GM18520 (cell line): ENCODE measurements at regions not wholly inside any gene's neighbourhood (a gene's known extent, or its start where the extent isn't known, plus 50 kb on each side); places are given as distances from the start of the nearest gene placed in this dataset.

ENCODE experiments used
- ATAC-seq: cut with Tn5 transposase; IDR thresholded peaks from one replicate; pipeline ENCODE4 v1.9.1; 2021; ENCODE audit not compliant: unreplicated experiment

DNA sequence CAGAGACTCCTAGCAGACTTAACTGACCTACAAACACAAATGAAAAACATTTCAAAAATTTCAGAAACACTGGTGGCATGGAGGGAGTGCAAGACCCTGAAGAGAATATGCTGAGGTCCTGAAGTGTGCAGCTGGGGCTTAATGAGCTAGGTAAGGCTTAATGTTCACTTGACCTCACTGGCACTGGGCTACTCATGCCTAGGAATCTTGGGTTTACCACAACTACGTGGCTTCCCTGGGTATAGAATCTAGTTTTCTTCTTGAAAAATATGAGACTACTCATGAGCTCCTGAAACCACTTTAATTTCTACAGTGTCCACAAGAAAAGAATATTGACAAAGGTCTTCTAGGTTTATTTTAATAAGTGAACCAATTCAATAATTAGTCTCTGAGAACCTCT is 139.8 kb downstream of the HNMT start:
- ATAC-seq: no peak

DNA sequence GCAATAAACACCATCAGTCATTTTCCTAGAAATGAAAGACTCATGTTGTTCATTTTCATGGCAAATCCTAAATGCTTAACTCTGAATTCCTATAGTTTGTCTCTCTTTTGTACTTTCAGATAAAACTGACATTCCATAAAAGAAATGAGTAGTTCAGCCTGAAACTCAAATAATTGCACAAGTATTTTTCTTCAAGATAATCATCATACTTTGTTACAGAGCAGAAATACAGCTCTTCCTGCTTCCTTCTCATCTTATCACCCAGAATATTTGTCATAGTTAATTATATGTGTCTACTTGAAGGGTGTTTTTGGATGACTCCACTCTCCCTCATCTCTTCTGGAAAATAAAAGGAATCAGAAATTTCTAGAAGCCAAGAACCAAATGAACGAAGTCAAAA is 141.1 kb downstream of the HNMT start:
- no peak for ATAC-seq

DNA sequence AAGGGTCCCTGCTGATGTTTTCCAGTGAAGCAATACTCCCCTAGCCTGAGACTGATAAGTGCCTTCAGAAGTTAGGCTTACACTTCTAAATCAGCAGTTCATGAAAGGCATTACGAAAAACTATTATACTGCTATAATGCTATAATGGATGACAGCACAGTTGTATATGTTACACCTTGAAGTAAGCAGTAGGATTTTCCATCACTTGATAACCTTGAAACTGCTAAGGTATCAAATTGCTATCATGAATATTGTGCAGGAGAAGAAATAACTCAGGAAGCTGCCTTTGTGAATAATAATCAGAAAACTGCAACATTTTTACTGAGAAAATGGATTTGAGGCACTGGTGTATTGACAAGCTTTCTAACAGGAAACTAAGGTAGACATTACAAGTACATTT is 142.3 kb downstream of the HNMT start:
- ATAC-seq: no peak

DNA sequence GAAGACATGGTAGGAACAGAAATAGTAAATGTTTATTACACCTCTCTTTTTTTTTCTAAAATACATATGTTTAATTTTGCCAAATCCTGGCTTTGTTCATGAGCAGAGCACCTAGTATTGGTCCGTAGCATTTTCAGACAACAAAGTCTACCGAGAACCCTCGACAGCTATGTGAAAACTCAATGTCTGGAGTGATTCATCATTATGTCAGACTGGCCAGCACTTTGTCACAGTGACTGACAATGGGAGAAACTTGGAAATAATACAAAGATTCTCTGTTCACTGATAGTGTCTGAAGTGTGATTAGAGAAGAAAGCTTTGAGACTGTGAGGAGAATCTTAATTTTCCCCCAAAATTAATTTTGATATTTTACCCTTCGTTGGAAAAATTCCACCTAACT is 143.0 kb downstream of the HNMT start:
- ATAC-seq: no peak

DNA sequence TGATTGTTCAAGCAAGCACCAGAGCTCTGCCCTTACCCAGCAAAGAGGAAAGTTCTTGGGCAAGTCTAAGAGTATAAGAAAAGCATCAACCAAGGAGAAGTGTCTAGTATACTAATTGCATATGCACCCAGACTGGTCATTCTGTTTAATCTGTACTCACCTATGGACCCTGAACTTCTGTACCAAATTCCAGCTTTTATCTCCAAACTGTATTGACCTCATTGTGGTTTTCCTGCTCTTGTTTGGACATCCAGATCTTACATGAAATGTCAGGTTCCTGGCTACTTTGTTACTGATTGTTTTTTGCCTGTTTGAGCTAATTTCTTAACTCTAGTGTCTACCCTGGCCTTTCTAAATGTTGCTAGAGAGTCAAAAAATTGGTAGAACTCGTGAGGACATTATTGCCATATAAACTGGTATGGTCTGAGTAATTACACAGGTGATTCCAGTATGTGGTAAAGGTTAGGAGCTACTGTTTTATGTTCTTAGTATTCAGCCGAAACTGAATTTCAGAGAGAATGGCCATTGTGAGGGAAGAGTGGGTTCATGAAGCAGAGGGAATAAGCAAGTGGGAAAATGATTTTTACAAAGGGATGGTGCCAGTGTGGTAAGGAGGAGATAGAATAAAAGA is 146.3 kb downstream of the HNMT start:
- ATAC-seq: no peak

DNA sequence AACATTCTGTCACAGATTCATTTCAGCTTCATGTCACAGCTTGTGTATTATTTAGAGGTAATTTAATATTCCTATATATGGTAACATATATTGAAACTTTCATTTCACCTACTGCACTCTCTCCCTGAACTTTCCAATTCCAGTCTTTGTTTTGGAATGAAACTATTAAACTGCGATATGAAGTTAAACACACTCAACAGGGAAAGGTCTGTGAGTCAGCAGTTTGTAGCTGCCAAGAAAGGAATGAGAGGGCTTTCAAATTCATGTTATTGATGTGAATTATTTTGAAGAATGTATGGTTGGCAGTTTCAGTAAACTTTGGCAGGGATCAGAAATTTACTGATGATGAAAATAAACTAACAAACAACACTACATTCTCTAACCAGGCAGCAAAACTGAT is 148.3 kb downstream of the HNMT start:
- ATAC-seq: no peak

DNA sequence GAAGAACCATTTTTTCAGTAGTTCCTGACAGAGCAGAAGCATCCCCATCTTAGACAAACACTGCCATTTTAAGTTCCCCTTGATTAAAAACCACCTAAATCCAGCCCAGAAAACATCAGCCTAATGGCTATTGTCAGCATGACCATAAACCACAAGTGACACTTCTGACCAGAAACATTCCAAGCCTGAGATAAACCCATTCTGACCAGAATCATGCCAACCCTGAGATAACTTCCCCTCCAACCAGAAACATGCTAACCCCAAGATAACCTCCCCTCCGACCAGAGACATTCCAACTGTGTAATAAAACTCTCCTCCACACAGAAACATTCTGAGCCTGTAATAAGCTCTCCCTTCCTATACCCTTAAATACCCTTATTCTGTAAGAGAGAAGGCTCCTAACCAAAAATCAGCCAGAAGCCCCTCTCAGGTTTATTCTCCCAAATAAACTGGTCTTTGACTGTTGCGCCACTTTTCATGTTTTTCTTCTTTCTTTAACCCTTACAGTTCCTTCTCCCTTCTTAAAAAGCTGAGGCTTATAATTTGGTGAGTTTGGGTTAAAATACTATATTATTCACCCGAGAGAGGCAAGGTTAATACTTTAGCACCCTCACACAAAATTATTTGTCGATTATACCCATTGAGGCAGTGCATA is 149.7 kb downstream of the HNMT start:
- no peak for ATAC-seq

DNA sequence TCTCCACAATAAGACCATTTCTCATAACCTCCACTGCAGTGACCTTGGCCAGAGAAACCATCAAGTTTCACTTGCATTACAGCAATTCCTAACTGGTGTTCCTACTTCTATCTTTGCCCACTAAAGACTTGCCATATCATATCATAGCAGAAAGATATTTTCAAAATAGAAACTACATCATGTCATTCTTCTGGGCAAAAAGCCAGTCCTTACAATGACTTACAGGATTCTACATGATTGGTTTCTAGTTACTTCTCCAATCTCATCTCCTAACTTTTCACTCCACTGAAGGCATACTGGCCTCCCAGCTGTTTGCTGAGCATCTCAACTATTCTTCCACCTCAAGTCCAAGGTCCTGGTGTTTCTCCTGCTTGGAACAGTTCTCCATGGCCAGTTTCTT is 151.4 kb downstream of the HNMT start:
- ATAC-seq: no peak

DNA sequence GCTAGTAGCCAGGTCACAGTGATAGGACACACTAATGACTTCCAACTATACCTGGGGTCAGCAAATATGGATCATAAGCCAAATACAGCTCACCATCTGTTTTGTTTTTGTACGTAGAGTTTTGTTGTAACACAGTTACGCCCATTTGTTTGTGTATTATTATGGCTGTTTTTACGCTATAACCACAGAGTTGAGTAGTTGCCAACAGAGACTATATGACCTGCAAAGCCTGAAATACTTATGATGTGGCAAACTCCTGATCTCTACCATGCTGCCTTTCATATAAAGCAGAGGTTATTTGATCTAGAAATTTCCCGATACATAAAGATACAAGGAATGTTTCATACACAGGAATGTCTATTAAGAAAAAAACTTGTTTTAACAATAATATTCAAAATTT is 152.2 kb downstream of the HNMT start:
- no peak for ATAC-seq

DNA sequence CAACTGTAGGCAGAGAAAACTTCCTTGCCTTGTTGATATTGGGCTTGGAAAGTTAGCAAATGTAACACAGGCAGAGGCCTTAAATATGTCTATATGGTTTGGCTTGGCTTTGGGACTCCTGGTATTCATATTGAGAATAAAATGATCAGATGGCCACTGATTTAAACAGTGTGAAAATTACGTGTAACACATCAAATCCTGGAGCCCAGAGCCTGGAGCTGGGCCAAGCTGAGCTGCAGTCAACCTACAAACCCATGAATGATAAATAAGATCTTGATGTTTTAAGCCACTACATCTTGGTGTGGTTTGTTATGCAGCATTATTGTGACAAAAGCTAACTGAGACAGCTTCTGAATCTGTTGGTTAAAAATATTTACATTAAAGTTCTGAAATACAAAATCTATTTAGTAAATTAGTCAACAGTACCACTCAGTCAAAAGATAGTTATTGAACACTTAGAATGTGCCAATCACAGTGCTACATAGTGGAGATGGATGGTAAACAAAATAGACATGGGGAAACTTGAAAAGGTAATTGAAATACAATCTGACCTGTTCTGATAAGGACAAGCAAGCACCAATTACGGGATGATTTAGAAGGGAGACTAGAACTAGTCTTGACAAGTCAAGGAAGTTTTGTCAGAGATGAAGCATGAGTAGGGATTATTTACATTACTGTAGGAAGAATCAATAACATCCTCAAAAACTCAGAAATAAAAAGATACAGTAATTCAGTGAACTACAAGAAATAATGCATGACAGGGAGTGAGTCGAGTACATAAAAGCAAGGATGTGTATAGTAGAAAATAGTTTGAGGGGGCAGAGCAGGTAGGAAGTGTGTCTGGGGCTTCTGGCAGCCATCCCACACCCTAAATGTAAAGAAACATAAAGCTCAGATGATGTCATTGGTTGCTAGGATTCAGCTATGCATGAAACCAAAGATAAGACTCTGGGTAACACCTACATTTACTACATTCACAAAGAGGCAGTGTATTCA is 157.7 kb downstream of the HNMT start:
- no peak for ATAC-seq

DNA sequence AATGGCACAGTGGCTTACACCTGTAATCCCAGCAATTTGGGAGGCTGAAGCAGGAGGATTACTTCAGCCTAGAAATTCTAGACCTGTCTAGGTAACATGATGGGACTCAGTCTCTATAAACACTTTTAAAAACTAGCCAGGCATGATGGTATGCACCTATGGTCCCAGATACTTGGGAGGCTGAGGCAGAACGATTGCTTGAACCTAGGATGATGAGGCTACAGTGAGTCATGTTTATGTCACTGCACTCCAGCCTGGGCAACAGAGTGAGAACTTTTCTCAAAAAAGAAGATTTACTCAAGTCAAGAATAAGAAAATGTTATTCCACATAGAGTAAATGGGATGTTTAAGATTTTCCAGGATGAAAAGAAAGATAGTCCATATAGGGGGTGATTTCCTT is 158.6 kb downstream of the HNMT start:
- ATAC-seq: no peak

DNA sequence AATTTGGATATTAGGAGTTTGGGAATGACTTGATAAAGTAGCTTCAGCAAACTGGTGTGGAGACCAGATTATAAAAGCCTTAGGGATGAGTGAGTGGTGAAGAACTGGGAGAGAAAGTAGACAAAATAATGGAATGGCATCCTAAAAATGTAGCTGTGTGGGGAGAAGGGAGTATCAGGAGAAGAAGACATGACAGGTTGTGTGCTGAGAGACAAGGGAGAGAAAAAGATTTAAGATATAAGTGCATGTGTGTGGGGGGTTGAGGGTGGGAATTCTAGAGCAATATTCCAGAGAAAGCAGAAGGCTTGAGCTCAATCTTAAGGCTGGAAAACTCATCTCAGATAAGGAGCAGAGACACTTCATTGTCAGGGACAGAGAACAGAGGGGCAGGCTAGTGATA is 159.5 kb downstream of the HNMT start:
- ATAC-seq: no peak

DNA sequence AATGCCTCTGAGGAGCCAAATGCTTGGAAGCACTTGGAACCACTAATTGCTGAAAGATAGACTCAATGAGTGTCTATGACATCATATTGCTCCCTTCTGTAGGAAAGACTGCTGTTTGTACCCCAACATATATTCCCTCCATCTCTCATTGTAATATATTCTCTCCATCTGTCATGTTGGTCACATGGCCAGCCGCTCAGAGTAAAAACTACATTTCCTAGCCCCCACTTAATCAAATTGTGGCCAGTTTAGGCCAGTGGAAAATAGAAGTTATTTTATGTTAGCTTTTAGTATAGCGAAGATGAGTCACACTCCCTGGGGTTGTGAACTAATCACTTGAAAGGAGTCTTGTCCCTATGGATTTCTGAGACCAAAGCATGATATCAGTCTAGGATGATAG is 160.2 kb downstream of the HNMT start:
- no peak for ATAC-seq

DNA sequence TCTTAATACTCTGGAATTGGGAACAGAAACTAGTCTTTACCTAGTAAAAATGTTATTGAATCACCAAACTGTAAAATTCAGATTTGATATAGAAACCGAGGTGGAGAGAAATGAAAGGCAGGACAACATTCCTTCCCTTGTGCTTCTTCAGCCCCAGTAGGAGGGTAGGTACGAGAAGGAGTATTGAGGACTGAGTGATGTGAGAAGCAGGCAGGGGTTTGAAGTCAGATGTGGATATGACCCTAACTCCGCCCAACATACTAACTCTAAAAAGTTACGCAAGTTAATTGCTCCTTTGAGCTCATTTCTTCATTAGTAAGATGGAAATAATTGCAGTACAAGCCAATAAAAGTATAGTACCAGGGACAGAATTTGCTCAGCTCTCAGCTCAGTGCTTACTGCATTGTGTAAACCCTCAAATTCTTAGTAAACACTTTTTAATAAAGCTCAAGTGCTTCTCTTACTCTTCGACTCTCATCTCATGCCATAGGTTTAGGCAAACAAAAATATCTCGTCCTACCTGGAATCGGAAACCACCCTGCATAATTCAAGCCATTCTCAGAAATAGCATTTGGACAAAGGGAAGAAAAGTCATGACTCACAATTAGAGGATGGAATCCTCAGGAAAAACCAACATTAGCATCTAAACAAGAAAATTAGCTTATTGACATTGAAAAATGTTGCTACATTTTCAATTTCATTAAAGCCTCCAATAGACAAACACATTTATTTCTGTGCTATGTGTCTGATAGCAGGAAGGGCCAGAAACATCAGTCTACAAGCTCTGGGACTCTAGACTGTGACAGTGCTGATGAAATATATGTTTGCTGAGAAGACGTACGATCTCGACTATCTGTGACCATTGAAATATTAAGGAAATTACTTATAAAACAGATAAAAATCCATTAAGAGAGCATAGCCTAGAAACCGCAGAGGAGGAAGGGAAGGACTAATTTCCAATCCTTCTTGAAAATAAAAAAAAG is 161.3 kb downstream of the HNMT start:
- no peak for ATAC-seq

DNA sequence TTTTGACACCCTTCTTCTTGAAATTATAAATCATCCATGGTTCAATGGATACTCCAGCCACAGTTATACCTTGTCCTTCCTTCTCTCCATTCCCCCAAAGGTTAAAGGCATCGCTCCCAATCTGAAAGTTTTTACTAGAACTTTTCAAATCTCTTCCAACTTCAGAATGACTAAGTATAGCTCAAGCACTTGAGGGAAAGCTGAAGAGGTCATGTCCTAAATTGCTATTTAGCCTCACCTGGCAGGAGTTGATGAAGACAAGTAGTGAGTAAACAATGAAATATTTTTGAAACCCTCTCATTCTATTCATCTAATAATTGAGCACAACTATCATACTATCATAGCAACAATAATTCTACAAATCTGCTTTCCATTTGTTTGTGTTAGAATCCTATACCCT is 167.8 kb downstream of the HNMT start:
- ATAC-seq: no peak

DNA sequence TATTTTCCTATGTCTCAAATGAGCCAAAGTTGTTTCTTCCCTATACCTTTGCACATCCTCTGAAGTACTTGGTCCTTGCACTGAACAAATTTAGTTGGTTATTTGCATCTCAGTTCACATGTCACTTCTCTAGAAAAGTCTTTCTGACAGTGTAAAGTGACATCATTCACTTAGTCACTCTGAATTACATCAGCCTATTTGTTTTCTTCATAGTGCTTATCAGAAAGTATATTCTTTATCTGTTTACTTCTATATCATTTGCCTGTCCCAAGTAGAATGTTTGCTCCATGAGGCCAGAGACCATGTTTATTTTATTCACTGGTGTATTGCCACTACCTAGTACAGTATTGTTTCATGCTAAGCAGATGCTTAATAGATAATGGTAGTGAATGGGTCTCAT is 173.7 kb downstream of the HNMT start:
- no peak for ATAC-seq

DNA sequence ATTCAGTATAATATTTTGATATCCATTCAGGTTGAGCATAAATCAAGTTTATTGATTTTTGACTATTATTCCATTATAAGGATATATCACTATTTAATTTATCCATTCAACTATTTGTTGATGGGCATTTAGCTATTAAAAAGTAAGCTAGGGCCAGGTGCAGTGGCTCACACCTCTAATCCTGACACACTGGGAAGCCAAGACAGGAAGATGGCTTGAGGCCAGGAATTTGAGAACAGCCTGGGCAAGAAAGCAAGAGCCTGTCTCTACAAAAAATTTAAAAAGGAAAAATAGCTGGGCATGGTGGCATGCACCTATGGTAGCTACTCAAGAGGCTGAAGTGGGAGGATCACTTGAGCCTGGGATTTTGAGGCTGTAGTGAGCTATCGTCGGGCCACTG is 183.5 kb downstream of the HNMT start:
- ATAC-seq: no peak

DNA sequence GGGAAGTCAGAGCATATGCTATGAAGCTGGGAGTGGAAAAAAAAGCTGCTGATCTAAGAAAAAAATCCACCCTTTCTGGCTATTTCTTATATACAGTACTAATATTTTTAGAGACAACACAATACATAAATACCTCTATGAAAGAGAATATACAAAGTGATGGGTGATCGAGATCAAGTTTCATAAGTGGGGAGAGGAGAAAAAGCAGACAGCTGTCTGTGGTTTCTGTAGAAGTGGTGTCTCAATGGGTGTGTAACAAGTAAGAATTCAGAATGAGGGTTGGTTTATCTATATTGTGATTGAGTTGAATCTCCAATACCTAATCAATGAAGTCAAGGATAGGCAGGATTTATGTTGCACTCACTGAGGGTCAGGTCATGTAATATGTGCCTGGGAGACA is 191.0 kb downstream of the HNMT start:
- no peak for ATAC-seq

DNA sequence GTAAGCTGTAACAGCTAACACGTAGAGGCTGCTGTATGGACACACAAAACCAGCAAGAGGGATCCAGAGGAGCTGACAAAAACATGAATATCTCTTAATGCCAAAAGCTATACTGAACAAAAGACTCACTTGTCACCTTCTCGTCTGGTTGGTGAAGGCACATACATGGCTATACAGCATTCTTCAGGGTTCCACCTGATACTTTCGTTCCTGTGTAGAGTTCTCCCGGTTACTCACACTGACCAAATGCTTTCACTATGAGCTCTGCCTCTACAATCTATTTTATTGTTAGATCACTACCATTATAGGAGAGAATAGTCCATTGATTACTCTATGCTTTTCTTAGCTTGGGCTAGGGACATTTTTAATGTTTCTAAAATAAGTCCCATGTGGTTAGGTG is 193.1 kb downstream of the HNMT start:
- ATAC-seq: no peak

DNA sequence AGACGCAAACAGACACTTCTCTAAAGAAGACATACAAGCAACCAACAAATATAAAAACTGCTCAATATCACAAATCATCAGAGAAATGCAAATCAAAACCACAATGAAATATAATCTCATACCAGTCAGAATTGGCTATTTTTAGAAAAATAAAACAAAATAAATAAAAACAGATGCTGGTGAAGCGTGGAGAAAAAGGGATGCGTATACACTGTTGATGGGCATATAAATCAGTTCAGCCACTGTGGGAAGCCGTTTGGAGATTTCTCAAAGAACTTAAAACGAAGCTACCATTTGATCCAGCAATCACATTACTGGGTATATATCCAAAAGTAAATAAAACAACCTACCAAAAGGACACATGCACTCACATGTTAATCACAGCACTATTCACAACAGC is 206.2 kb downstream of the HNMT start:
- no peak for ATAC-seq

DNA sequence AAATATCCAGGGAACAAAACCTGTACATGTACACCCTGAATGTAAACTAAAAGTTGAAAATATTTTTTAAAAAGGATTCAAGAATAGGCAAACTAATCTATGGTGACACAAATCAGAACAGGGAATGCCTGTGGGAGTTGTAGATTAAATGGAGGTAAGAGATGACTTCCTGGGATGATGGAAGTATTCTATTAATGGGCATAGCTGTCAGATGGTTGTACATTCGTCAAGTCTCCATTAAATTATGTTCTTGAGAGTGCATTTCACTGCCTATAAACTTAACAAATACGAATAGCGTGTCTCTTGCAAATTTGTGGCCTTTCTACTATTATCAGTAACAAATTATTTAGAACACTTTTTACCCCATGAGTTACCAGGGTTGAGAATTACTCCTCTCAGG is 207.0 kb downstream of the HNMT start:
- ATAC-seq: no peak
